ENCODE measurements at regions not wholly inside any gene's neighbourhood (a gene's known extent, or its start where the extent isn't known, plus 50 kb on each side); places are given as distances from the start of the nearest gene placed in this dataset.

DNA sequence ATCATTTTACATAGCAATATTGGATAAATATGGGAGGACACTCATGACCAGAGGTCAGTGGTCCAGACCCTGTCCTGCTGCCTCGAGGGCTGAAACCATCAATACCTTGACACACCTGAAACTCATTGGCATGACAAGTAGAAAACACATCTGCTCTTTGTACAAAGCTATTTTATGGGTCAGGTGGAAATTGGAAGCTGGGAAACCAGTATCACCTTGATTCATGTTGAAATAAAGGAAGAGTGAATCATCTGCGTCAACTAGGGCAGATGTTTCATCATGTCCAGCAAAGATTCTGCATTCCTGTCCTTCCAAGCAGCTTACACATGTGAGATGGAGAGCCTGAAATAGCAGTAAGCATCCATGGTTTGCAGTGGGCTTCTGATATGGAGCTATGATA, 80.0 kb upstream of the ERBB4 start:
- ChIA-PET CTCF (no interaction called here), POLR2A (no interaction called here)
- no peak for ATAC-seq
- no peak for TF ChIP-seq SOX15 (CRISPR knock-in tag; IDR thresholded peaks at IDR 0.05)
- no peak for TF ChIP-seq GTF2I (CRISPR knock-in tag; conservative IDR thresholded peaks at IDR 0.05)
- TF ChIP-seq, protein P1, sequence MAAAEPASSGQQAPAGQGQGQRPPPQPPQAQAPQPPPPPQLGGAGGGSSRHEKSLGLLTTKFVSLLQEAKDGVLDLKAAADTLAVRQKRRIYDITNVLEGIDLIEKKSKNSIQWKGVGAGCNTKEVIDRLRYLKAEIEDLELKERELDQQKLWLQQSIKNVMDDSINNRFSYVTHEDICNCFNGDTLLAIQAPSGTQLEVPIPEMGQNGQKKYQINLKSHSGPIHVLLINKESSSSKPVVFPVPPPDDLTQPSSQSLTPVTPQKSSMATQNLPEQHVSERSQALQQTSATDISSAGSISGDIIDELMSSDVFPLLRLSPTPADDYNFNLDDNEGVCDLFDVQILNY (CRISPR knock-in tag; IDR thresholded peaks at IDR 0.05) = no peak
- TF ChIP-seq CREM (CRISPR knock-in tag; IDR thresholded peaks at IDR 0.05) = no peak
- no peaks in the 10 kb centered on the region for H3K36me3 Mint-ChIP-seq
- no peak for DNase-seq (ENCODE audit: low spot score)
- H3K27me3 Mint-ChIP-seq (ENCODE audit: low read depth) = no peaks in the 10 kb centered on the region
- H3K27ac Mint-ChIP-seq = no peak overlapping the region
- H3K9me3 Mint-ChIP-seq = no peaks in the 10 kb centered on the region
- no peaks in the 10 kb centered on the region for H3K4me1 Mint-ChIP-seq
- H3K4me3 Mint-ChIP-seq = no peak overlapping the region

DNA sequence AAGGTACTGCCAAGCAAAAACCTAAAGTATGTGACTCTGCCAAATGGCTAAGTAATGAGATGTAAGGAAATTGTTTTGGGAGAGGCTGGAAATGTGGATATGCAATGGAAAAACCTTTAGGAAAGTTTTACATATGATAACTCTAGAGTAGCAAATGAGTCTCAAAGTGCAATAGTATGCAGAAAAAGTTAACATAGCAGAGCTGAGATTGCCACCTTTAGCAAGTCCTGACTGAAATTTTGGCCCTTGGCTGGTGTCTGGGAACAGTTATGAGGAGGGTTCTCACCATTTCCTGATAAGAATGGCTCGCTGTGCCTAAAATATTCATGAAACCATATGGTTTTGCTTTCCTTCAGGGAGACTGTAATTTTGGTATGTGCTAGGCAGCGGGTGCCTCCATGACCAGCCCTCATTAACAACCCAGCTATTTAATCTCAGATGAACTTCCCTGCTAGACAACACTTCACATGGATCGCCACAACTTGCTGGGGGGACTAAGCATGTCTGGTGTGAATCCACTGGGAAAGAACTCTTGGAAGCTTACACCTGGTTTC, 72.3 kb upstream of the ERBB4 start:
- ChIA-PET POLR2A (no interaction called here), CTCF (no interaction called here)
- no peaks in the 10 kb centered on the region for H3K36me3 Mint-ChIP-seq
- DNase-seq (ENCODE audit: low spot score) (no peak), ATAC-seq (no peak)
- H3K4me1 Mint-ChIP-seq = no peaks in the 10 kb centered on the region
- H3K27ac Mint-ChIP-seq = no peak overlapping the region
- H3K9me3 Mint-ChIP-seq = no peaks in the 10 kb centered on the region
- no peak overlapping the region for H3K4me3 Mint-ChIP-seq
- TF ChIP-seq RORB (CRISPR knock-in tag; IDR thresholded peaks at IDR 0.05) = no peak
- TF ChIP-seq, protein P2, sequence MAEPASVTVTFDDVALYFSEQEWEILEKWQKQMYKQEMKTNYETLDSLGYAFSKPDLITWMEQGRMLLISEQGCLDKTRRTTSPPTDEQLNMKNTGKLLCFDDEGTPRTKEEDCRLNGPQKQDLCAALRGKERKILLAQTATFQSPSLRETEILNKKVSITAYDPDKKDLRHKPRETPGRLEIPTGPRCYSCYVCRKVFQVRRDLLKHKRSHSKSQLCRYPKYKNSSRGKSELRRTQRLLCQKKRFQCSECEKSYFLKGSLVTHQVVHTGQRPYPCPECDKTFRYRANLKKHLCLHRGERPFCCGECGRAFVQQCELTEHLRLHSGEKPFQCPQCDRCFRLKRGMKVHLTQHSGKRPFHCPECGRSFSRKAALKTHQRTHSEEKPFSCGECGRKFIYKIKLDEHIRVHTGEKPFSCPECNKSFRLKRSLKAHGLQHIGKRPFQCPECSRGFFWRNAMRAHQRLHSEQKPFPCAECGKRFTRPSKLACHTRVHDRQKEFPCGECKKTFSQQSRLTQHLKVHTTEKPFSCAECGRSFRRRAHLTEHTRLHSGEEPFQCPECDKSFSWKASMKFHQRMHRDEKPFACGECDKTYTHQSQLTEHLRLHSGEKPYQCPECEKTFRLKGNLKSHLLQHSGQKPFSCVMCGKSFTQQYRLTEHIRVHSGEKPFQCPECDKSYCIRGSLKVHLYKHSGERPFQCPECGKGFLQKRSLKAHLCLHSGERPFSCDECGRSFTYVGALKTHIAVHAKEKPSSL (CRISPR knock-in tag; conservative IDR thresholded peaks at IDR 0.05) = no peak
- no peak for TF ChIP-seq SOX15 (CRISPR knock-in tag; IDR thresholded peaks at IDR 0.05)
- TF ChIP-seq ELF4 (CRISPR knock-in tag; IDR thresholded peaks at IDR 0.05; ENCODE audit: low read depth) = no peak
- TF ChIP-seq, protein P3, sequence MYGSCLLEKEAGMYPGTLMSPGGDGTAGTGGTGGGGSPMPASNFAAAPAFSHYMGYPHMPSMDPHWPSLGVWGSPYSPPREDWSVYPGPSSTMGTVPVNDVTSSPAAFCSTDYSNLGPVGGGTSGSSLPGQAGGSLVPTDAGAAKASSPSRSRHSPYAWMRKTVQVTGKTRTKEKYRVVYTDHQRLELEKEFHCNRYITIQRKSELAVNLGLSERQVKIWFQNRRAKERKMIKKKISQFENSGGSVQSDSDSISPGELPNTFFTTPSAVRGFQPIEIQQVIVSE (CRISPR knock-in tag; IDR thresholded peaks at IDR 0.05; ENCODE audit: borderline replicate concordance) = no peak
- TF ChIP-seq ZBTB21 (CRISPR knock-in tag; IDR thresholded peaks at IDR 0.05; ENCODE audit: borderline replicate concordance) = no peak
- TF ChIP-seq GTF2I (CRISPR knock-in tag; conservative IDR thresholded peaks at IDR 0.05) = no peak
- no peak for TF ChIP-seq ZNF396 (CRISPR knock-in tag; IDR thresholded peaks at IDR 0.05; ENCODE audit: borderline replicate concordance)
- TF ChIP-seq, protein P4, sequence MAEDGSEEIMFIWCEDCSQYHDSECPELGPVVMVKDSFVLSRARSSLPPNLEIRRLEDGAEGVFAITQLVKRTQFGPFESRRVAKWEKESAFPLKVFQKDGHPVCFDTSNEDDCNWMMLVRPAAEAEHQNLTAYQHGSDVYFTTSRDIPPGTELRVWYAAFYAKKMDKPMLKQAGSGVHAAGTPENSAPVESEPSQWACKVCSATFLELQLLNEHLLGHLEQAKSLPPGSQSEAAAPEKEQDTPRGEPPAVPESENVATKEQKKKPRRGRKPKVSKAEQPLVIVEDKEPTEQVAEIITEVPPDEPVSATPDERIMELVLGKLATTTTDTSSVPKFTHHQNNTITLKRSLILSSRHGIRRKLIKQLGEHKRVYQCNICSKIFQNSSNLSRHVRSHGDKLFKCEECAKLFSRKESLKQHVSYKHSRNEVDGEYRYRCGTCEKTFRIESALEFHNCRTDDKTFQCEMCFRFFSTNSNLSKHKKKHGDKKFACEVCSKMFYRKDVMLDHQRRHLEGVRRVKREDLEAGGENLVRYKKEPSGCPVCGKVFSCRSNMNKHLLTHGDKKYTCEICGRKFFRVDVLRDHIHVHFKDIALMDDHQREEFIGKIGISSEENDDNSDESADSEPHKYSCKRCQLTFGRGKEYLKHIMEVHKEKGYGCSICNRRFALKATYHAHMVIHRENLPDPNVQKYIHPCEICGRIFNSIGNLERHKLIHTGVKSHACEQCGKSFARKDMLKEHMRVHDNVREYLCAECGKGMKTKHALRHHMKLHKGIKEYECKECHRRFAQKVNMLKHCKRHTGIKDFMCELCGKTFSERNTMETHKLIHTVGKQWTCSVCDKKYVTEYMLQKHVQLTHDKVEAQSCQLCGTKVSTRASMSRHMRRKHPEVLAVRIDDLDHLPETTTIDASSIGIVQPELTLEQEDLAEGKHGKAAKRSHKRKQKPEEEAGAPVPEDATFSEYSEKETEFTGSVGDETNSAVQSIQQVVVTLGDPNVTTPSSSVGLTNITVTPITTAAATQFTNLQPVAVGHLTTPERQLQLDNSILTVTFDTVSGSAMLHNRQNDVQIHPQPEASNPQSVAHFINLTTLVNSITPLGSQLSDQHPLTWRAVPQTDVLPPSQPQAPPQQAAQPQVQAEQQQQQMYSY (CRISPR knock-in tag; IDR thresholded peaks at IDR 0.05) = no peak
- TF ChIP-seq NR2C2 (CRISPR knock-in tag; IDR thresholded peaks at IDR 0.05) = no peak
- no peaks in the 10 kb centered on the region; the same call in 1 of the 2 replicates for H3K27me3 Mint-ChIP-seq (ENCODE audit: low read depth)

DNA sequence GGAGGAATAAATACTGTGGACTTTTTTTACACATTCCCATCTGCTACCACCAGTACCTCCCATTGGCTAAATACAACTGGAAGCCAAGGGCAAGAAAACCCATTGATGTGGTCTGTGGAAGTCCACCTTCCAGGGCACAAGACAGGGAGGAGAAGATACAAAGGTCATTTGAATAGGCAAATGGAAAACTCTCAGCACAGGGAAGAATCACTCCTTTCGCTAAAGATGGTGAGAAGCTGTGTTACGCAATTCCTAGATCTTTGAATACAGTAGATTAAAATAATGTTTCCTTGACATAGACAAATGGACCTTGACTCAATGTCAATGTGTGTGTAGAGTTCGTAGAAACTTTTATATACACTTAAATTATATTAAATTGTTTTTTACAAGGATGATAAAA, 70.9 kb upstream of the ERBB4 start:
- ATAC-seq (no peak), DNase-seq (ENCODE audit: low spot score) (no peak)
- no peak overlapping the region for H3K4me3 Mint-ChIP-seq
- CTCF ChIA-PET = no interaction called here
- no peaks in the 10 kb centered on the region for H3K36me3 Mint-ChIP-seq
- H3K27me3 Mint-ChIP-seq (ENCODE audit: low read depth) = no peaks in the 10 kb centered on the region; the same call in 1 of the 2 replicates
- no peak overlapping the region for H3K27ac Mint-ChIP-seq
- POLR2A ChIA-PET = no interaction called here
- H3K4me1 Mint-ChIP-seq = no peaks in the 10 kb centered on the region
- no peaks in the 10 kb centered on the region for H3K9me3 Mint-ChIP-seq
- TF ChIP-seq GABPB1 (CRISPR knock-in tag; IDR thresholded peaks at IDR 0.05) (no peak), CREB1 (CRISPR knock-in tag; IDR thresholded peaks at IDR 0.05) (no peak), ESRRA (CRISPR knock-in tag; IDR thresholded peaks at IDR 0.05; ENCODE audit: borderline replicate concordance) (no peak)
- TF ChIP-seq, protein P5, sequence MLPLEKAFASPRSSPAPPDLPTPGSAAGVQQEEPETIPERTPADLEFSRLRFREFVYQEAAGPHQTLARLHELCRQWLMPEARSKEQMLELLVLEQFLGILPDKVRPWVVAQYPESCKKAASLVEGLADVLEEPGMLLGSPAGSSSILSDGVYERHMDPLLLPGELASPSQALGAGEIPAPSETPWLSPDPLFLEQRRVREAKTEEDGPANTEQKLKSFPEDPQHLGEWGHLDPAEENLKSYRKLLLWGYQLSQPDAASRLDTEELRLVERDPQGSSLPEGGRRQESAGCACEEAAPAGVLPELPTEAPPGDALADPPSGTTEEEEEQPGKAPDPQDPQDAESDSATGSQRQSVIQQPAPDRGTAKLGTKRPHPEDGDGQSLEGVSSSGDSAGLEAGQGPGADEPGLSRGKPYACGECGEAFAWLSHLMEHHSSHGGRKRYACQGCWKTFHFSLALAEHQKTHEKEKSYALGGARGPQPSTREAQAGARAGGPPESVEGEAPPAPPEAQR (CRISPR knock-in tag; IDR thresholded peaks at IDR 0.05) = no peak
